Activated CD4-positive, alpha-beta T cell treated with anti-CD3 and anti-CD28 coated beads, Interleukin-10, Interleukin-2, amounts not matched to agents 100 ng/mL and 50 ng/mL, durations not matched to agents 16 hours and 8 hours (primary cell): ENCODE measurements at regions not wholly inside any gene's neighbourhood (a gene's known extent, or its start where the extent isn't known, plus 50 kb on each side); places are given as distances from the start of the nearest gene placed in this dataset.

Source experiments
- DNase-seq: peaks from one replicate; pipeline ENCODE4 v3.0.0-alpha.2; 2020

DNA sequence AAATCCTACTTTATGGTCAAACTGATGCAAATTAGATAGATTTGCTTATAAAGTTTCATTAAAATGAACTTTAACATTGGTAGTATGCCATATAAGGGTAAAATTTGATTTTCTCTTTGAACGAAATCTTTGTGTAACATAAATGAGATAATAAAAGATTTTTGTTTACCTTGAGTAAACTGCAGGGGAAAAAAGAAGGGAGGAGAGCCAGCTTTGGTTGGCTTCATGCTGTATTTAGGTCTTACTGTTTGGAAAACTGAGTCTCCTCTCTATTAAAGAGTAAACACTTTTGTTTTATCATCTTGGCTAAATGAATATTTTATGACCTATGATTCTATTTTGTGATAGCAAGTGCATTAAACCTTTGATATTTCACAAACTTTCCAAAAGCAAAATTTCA, 267.6 kb downstream of the IPO8 start:
- no peak for DNase-seq

DNA sequence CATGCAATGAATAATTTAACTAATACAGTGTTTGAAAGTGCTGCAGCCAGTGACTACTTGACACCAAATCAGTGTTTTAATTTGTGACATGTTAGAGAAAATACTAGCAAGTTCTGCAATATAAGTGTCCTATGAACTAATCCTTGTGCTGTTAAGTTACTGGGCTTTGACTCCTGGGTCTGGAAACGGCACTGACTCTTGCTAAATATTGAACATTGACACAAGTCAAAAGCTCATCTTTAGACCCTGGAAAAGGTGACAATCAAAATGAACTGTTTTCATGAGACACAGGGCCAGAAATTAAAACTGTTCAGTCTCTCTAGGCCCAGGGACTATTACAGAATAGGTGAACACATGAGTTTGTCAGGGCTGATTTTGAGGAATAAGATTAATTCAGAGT, 268.1 kb downstream of the IPO8 start:
- DNase-seq, result no peak

DNA sequence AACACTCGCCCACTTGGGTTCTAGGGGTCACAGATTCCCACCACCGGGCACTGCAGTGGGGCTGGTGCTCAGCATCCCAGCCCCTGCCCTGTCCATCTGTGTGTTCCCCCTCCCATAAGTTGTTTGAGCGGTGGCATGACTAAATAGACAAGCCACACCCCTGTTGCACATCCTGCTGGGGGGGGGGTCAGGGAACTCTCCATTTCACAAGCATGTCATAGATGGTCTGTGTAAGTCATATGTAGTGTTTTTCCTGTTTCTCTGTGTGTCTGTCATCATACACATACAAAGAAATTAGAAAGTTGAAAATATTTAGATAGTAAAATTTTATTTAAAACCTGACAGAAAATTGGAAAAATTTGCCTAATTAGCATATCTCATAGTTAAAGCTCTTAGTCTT, 270.2 kb downstream of the IPO8 start:
- no peak for DNase-seq

DNA sequence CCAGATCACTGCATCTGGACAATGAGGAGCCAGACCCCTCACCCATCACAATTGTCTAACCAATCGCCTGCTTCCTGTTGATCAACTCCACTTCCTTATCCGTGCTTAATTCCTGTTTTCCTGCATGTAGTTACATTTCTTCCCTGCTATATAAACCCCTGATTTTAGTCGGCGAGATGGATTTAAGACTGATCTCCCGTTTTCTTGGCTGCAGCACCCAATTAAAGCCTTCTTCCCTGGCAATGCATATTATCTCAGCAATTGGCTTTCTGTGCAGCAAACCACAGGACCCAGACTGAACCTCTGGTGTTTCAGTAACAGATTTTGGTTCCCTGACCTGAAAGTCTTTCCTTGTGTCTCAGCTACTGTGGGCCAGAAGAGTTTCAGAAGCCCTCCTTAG, 272.3 kb downstream of the IPO8 start:
- DNase-seq, result no peak

- no peak for DNase-seq
Measured at GRCh38 chr12:30422844-30423243, 272.8 kb downstream of the IPO8 start.

- no peak for DNase-seq
Measured at GRCh38 chr12:30420561-30420960, 275.1 kb downstream of the IPO8 start.

DNA sequence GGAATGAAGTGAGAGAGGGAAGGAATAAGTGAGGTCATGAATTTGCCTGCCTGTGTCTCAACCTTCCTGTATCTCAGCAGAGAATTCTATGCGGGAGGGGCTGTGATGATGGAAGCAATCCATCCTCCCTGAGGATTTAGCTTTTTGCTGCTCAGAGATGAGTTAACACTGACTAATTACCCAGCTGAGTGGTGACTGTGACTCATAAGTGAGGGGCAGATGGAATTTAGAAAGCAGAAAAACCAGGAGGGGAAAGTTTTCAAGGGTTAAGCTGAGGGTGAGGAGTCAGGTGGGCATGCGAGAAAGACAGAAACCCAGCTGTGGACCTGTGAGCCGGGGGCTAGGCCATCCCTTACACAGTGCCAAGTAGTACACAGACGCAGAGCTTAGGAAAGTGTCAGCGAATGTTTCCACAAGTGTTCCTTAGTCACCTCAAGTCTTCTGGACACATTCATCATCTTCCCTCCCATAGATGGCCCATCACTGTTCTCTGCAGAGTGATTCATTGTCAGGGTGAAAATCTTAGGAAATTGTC, 277.9 kb downstream of the IPO8 start:
- no peak for DNase-seq

DNA sequence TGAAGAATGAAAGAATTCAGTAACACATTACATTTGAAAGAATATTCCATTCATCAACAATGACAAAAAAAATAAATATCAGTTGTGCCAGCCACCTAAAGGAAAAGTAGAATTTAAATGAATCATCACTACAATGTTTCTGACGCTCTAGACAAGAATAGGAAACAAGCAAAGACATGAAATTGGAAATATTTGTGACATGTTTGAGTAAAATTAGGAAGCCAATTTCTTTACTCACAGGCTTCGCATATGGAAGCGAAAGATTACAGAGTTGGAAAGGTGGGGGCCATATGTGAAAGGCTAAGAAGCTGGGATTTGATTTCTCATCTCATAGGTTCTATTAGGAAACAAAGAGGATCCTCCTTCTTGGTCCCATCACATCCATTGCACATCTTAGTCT, 279.0 kb downstream of the IPO8 start:
- DNase-seq, result no peak

DNA sequence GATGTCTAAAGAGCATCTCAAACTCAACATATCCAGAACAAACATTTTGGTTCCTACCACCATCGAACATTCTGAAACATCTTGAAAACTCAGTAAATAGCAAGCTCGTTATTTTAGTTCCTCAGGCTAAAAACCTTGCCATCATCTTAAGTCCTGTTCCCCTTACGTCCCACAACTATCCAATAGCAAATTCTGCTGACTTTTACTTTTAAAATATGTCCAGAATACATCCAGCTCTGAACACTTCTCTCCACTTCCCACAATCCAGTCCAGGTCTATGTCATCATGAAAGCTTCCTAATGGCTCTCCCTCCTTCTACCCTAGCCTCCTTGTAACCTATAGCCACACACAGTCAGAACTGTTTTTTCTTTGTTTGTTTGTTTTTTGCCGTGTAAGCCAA, 279.9 kb downstream of the IPO8 start:
- no peak for DNase-seq

GRCh38 chr12:30414507-30414906, 281.2 kb downstream of the IPO8 start:
- no peak for DNase-seq

DNA sequence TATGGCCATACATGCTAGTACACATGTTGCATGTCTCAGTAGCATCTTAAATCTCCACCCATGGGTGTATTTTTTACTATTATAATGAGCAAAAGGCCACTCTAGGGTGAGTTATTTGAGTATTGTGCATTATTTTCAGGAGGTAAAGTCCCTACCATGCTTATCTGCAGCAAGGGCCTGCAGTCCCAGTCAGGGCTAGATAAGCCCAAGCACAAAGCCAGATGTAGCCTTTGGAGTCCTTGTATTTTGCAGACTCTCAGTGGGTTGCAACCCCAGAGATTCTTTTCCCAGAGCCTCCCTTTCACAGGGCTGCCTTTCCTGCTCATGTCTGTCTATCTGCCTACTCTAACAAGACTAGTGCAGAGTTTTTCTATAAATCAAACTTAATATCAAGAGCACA, 295.3 kb downstream of the IPO8 start:
- DNase-seq, result no peak

DNA sequence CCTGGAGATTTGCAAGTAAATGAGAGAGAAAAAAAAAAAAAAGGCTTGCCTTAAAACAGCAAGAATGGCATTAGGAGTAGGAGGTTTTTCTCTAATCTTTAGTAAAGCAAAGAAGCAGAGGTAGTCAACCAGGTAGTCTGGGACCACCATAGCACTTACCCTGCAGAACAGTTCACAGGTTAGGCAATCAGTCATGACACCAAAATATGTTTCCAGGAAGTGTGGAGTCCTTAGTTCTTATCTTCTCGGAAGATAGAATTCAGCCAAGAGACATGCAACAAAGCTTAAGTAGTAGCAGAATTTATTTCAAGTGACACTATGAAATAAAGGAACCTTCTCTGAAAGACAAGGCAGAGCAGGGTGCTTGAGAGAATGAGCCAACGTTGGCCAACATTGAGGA, 295.8 kb downstream of the IPO8 start:
- DNase-seq, result no peak

GRCh38 chr12:30396576-30396975, 299.1 kb downstream of the IPO8 start:
- DNase-seq, result no peak

GRCh38 chr12:30395190-30395589, 300.5 kb downstream of the IPO8 start:
- DNase-seq, result no peak

DNA sequence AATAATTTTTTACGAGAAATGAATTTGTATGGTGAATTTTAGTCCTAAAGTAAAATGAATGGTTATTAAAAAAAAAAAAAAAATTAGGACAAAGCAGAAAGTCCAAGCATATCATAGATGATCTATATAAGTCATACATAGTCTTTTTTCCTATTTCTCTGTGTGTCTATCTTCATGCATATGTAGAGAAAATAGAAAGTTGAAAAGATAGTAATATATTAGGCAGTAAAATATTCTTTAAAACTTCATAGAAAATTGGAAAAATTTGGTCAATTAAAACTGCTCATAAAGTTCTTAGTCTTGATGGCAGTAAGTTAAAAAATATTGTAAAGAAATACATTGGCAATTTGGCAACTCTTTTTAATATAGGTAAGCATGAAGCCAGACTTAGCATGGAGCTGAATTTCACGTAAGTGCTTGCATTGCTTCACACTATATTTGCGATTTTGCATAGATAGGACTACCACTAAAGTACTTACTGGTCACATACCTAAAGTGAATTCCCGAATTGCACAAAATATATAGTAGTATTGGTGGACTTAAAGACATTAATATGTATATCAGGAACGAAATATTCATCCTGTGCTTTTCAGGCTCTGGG, 303.8 kb downstream of the IPO8 start:
- DNase-seq, result no peak

GRCh38 chr12:30385706-30386105, 310.0 kb downstream of the IPO8 start:
- DNase-seq, result no peak

- DNase-seq, result no peak
Measured at GRCh38 chr12:30384976-30385375, 310.7 kb downstream of the IPO8 start.

DNA sequence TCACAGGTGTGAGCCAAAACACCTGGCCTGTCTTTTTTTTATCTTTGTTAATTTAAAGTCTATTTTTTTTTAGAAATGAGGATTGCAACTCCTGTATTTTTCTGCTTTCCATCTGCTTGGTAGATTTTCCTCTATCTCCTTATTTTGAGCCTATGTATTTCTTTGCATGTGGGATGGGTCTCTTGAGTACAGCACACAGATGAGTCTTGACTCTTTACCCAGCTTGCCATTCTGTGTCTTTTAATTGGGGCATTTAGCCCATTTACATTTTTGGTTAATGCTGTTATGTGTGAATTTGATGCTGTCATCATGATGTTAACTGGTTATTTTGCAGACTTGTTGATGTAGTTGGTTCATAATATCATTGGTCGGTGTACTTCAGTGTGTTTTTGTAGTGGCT, 317.4 kb downstream of the IPO8 start:
- no peak for DNase-seq

DNA sequence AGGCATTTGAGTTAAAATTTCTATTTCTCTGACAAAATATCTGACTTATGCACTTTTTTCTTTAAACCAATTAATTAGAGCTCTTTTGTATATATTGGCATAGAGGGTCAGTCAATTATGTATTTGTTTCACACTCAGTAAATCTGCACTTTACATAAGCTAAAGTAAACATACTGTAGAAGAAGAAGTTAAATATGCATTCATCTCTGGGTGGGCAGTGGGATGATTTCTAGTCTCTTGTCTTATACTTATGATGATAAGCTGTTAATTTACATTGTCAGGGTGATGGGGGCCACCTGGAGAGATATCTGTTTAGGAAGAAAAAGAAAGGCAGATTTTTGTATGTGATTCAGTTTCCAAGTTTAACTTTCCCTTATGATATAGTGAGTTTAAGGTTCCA, 330.8 kb downstream of the IPO8 start:
- no peak for DNase-seq

- DNase-seq, result no peak
Measured at GRCh38 chr12:30361145-30361544, 334.5 kb downstream of the IPO8 start.

DNA sequence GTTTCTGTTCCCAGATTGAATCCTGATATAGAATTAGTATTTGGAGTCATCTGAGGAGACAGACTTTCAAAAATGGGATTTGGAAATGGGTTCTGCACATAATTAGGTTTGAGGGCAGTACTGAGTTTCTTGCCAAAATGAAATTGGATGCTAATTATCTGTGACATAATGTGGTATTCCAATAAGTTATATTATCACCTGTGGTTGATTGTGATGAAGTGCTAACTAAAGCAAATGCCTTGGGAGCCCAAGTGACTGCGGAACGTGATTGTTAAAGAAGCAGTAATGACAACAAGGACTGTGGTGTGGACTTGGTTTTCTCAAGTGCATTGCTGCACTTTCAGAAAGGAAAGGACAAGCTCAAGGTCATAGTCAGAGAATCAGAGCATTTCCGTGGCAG, 337.0 kb downstream of the IPO8 start:
- DNase-seq, result no peak

GRCh38 chr12:30357766-30358490, 337.7 kb downstream of the IPO8 start:
- DNase-seq, result no peak

DNA sequence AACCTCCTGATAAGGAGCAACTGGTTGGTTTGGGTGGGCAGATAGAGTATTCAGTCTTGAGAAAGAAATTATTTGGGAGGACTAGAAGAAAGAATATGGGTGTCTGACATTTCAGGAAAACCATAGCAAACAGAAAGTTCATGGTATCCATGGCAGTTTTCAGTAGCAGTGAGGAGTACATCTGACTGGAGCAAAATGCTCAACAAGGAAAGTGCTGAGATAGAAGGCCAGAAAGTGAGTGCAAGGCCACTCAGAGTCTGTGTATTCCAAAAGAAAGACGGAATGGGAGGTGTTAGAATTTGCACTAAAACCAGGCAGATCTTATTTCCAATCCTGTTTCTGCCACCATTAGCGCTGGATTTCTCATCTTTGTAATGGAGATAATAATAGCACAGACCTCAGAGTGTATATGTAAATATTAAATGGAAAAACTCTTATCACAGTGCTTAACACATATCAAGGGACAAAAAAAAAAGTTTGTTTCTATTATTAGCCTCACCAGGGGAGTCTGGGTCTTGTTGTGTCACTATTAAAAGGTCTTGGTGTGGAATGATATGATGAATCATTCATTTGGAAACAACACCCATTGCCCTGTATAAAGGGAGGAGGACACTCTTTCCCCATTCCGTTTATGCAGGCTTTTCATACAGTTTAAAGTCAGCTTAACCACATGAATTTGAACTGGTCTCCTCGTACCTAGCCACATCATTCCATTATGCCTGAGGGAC, 349.8 kb downstream of the IPO8 start:
- no peak for DNase-seq

DNA sequence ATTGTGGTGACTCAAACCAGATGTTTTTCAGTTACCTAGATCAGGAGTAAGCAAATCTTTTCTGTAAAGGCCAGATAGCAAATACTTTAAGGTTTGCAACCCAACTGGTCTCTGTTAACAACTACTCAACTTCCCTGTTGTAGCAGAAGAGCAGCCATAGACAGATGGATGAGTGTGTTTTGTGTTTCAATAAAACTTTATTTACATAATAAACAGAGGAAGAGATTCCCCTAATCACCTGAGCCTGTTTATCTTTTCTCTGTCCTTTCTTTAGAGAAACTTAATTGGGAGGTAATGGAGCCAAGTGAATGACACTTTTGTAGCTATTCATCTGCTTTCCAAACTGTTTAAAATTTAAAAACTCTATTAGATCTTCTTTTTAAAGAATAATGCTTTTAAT, 365.1 kb downstream of the IPO8 start:
- DNase-seq, result no peak
